ENCODE measurements at regions not wholly inside any gene's neighbourhood (a gene's known extent, or its start where the extent isn't known, plus 50 kb on each side); places are given as distances from the start of the nearest gene placed in this dataset.

GRCh38 chr5:98460536-98460935 is 312.9 kb upstream of the RGMB start:
- Histone ChIP-seq H4K20me1 (ENCODE audit: insufficient read depth, poor library complexity, severe bottlenecking) (no peaks in the 10 kb centered on the region), H3K4me3 (no peak overlapping the region), H3K9me3 (ENCODE audit: low read depth) (no peaks in the 10 kb centered on the region), H2AFZ (no peak overlapping the region), H3K27ac (no peak overlapping the region), H3K4me2 (no peak overlapping the region), H3K9me2 (replicated peaks; ENCODE audit: insufficient read depth) (no peaks in the 10 kb centered on the region), H3K27me3 (no peaks in the 10 kb centered on the region), H3K4me1 (ENCODE audit: insufficient read depth) (no peaks in the 10 kb centered on the region), H3K79me2 (no peaks in the 10 kb centered on the region), H3K36me3 (replicated peaks; ENCODE audit: insufficient read depth, low read depth) (no peaks in the 10 kb centered on the region)
- 87% methylated on average over 1 of the region's 1 CpG for WGBS (ENCODE audit: low lambda C conversion rate, missing lambda C conversion rate)
- TF ChIP-seq EZH2 (IDR thresholded peaks at IDR 0.05; ENCODE audit: borderline replicate concordance) = no peak
- DNase-seq (ENCODE audit: low spot score) = no peak

DNA sequence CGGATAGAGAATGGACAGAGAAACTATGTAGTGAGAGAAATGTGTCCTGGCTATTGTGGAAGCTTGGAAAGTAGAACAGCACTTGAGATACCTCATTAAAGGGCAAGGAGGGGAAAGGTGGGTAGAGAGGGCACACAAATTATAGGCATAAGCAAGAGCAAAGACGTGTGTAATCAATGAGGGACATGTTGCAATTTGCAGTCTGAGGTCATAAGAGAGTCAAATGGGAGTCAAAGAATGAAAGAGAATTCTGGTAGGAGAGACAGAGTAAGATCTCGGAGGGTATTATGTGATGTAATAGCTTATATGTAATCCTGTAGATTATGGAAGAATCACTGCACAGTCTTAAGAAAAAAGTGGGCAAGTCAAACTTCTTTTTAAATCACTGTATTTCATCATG is 312.0 kb upstream of the RGMB start:
- no peaks in the 10 kb centered on the region for H3K79me2 ChIP-seq
- no peak overlapping the region for H3K27ac ChIP-seq
- no peaks in the 10 kb centered on the region for H3K9me2 ChIP-seq (replicated peaks; ENCODE audit: insufficient read depth)
- no peak overlapping the region for H3K4me3 ChIP-seq
- H3K27me3 ChIP-seq = no peaks in the 10 kb centered on the region
- no peaks in the 10 kb centered on the region for H3K36me3 ChIP-seq (replicated peaks; ENCODE audit: insufficient read depth, low read depth)
- H4K20me1 ChIP-seq (ENCODE audit: insufficient read depth, poor library complexity, severe bottlenecking) = no peaks in the 10 kb centered on the region
- no peak overlapping the region for H3K4me2 ChIP-seq
- DNase-seq (ENCODE audit: low spot score) = no peak
- no peak overlapping the region for H2AFZ ChIP-seq
- TF ChIP-seq, protein P1, sequence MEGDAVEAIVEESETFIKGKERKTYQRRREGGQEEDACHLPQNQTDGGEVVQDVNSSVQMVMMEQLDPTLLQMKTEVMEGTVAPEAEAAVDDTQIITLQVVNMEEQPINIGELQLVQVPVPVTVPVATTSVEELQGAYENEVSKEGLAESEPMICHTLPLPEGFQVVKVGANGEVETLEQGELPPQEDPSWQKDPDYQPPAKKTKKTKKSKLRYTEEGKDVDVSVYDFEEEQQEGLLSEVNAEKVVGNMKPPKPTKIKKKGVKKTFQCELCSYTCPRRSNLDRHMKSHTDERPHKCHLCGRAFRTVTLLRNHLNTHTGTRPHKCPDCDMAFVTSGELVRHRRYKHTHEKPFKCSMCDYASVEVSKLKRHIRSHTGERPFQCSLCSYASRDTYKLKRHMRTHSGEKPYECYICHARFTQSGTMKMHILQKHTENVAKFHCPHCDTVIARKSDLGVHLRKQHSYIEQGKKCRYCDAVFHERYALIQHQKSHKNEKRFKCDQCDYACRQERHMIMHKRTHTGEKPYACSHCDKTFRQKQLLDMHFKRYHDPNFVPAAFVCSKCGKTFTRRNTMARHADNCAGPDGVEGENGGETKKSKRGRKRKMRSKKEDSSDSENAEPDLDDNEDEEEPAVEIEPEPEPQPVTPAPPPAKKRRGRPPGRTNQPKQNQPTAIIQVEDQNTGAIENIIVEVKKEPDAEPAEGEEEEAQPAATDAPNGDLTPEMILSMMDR (IDR thresholded peaks at IDR 0.05; ENCODE audit: poor library complexity) = no peak
- no peak for TF ChIP-seq EZH2 (IDR thresholded peaks at IDR 0.05; ENCODE audit: borderline replicate concordance)
- TF ChIP-seq EZH2phosphoT487 (IDR thresholded peaks at IDR 0.05; ENCODE audit: low read depth, severe bottlenecking, unreplicated experiment) = no peak
- no peaks in the 10 kb centered on the region for H3K9me3 ChIP-seq (ENCODE audit: low read depth)
- H3K4me1 ChIP-seq (ENCODE audit: insufficient read depth) = no peaks in the 10 kb centered on the region
- 66% methylated on average over 3 of the region's 3 CpGs for WGBS (ENCODE audit: low lambda C conversion rate, missing lambda C conversion rate)

DNA sequence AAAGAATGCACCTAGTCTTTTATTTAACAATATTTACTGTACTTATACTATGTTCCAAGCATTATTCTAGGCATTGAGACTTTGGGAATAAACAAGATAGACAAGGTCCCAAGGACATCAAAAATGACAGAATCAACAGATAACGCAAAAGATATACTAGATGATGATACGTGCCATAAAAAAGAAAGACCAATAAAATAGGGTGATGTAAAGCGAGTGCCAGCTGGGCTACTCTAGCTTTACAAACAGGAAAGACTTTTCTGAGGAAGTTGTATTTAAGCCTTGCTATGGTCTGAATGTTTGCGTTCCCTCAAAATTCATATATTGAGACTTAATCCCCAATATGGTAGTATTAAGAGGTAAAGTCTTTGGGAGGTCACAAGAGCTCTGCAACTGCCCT is 310.2 kb upstream of the RGMB start:
- 90% methylated on average over 4 of the region's 4 CpGs for WGBS (ENCODE audit: low lambda C conversion rate, missing lambda C conversion rate)
- Histone ChIP-seq H4K20me1 (ENCODE audit: insufficient read depth, poor library complexity, severe bottlenecking) (no peaks in the 10 kb centered on the region), H3K4me1 (ENCODE audit: insufficient read depth) (no peaks in the 10 kb centered on the region), H3K9me3 (ENCODE audit: low read depth) (no peaks in the 10 kb centered on the region), H2AFZ (no peak overlapping the region), H3K4me3 (no peak overlapping the region), H3K9me2 (replicated peaks; ENCODE audit: insufficient read depth) (no peaks in the 10 kb centered on the region), H3K27ac (no peak overlapping the region), H3K79me2 (no peaks in the 10 kb centered on the region), H3K27me3 (no peaks in the 10 kb centered on the region), H3K4me2 (no peak overlapping the region), H3K36me3 (replicated peaks; ENCODE audit: insufficient read depth, low read depth) (no peaks in the 10 kb centered on the region)
- no peak for DNase-seq (ENCODE audit: low spot score)
- no peak for TF ChIP-seq EZH2phosphoT487 (IDR thresholded peaks at IDR 0.05; ENCODE audit: low read depth, severe bottlenecking, unreplicated experiment)
- TF ChIP-seq, protein P1 (IDR thresholded peaks at IDR 0.05; ENCODE audit: poor library complexity) = no peak
- TF ChIP-seq EZH2 (IDR thresholded peaks at IDR 0.05; ENCODE audit: borderline replicate concordance) = no peak

DNA sequence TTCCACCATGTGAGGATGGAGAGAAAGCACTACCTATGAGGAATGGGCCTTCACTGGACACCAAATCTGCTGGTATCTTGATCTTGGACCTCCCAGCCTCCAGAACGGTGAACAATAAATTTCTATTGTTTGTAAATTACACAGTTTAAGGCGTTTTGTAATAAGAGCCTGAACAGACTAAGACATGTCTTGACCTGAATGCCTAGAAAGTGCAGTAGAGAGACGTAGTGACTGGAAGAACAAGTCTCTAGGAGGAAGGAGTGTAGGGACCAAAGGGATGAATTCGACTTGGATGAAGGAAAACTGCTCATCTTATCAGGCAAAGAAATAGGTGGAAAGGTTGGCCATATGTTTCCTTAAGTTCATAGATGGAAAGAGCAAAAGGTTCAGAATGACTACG is 309.8 kb upstream of the RGMB start:
- Histone ChIP-seq H3K27me3 (no peaks in the 10 kb centered on the region), H3K4me1 (ENCODE audit: insufficient read depth) (no peaks in the 10 kb centered on the region), H3K36me3 (replicated peaks; ENCODE audit: insufficient read depth, low read depth) (no peaks in the 10 kb centered on the region), H3K27ac (no peak overlapping the region), H3K9me2 (replicated peaks; ENCODE audit: insufficient read depth) (no peaks in the 10 kb centered on the region), H3K9me3 (ENCODE audit: low read depth) (no peaks in the 10 kb centered on the region), H3K4me2 (no peak overlapping the region), H4K20me1 (ENCODE audit: insufficient read depth, poor library complexity, severe bottlenecking) (no peaks in the 10 kb centered on the region), H2AFZ (no peak overlapping the region), H3K79me2 (no peaks in the 10 kb centered on the region), H3K4me3 (no peak overlapping the region)
- TF ChIP-seq EZH2phosphoT487 (IDR thresholded peaks at IDR 0.05; ENCODE audit: low read depth, severe bottlenecking, unreplicated experiment) (no peak), EZH2 (IDR thresholded peaks at IDR 0.05; ENCODE audit: borderline replicate concordance) (no peak)
- TF ChIP-seq, protein P1 (IDR thresholded peaks at IDR 0.05; ENCODE audit: poor library complexity) = no peak
- WGBS (ENCODE audit: low lambda C conversion rate, missing lambda C conversion rate) = 74% methylated on average over 5 of the region's 5 CpGs
- no peak for DNase-seq (ENCODE audit: low spot score)
